ENCODE measurements at regions not wholly inside any gene's neighbourhood (a gene's known extent, or its start where the extent isn't known, plus 50 kb on each side); places are given as distances from the start of the nearest gene placed in this dataset.

DNA sequence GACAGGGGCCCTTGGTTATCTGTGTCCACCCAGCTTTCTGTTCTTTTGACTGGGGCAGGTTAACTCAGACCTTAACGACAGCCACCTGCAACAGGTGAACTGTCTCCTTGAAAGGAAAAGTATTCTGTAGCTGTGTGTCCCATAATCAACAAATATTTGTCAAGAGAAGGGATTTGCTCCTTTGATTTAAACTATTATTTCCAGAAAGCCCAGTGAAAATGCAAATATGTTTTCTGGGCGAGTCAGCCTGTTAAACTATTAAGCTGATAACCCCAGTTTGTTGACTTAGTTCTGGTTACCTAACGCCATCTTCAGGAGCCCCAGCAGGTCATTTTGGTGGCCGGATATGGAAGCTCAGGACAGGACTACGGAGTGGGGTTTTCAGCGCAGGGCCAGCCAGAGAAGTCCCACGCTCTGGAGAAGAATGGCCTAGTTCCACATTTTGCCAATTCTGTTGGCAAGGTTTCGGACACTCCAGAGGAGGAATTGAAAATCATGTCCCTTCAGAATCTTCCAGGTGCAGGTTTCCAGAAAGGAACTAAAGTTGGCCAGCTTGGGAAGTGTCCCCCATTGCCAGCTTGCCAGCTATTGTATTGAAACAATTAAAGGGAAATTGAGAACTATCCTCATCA lies 54.5 kb downstream of the ADRA2A start:
- TF ChIP-seq, protein P1, sequence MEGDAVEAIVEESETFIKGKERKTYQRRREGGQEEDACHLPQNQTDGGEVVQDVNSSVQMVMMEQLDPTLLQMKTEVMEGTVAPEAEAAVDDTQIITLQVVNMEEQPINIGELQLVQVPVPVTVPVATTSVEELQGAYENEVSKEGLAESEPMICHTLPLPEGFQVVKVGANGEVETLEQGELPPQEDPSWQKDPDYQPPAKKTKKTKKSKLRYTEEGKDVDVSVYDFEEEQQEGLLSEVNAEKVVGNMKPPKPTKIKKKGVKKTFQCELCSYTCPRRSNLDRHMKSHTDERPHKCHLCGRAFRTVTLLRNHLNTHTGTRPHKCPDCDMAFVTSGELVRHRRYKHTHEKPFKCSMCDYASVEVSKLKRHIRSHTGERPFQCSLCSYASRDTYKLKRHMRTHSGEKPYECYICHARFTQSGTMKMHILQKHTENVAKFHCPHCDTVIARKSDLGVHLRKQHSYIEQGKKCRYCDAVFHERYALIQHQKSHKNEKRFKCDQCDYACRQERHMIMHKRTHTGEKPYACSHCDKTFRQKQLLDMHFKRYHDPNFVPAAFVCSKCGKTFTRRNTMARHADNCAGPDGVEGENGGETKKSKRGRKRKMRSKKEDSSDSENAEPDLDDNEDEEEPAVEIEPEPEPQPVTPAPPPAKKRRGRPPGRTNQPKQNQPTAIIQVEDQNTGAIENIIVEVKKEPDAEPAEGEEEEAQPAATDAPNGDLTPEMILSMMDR (IDR thresholded peaks at IDR 0.05; ENCODE audit: low read depth, low read length): no peak
- H3K4me3 ChIP-seq (ENCODE audit: low read depth, low read length): no peak overlapping the region

DNA sequence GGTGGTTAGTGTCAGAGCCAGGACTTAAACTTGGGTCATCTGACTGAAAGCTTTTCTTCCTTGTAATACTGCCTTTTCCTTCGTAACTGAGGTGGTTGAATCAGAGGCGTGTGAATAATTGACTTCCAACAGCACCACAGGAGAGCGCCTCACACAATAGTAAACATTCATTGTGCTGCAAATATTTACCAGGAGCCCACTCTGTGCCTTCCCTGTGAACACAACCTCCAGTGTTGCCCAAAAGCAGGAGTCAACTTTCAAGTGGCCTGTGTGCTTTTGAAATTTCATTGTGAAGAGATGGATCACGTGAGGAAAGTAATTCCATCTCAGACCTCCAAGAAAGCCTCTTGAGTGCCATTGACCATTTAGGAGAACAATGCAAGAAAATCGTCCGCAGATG lies 60.2 kb downstream of the ADRA2A start:
- no peak overlapping the region for H3K4me3 ChIP-seq (ENCODE audit: low read depth, low read length)
- TF ChIP-seq, protein P1 (IDR thresholded peaks at IDR 0.05; ENCODE audit: low read depth, low read length): no peak

DNA sequence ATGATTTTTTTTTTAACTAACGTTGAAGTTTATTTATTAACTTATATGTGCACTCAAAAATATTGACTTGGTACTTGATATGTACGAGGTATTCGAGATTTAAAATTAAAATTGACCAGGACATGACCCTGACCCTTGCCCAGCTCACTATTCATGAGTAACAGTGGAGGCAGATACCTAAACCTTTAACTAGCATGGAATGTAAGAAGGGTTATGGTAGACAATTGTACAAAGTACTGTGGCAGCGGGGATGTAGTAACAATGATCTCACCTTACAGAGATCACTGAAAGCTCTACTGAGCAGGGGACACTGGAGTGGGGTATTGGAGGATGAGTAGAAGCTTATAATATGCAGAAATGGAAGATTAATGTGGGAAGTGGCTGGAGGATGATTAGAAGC lies 60.8 kb downstream of the ADRA2A start:
- H3K4me3 ChIP-seq (ENCODE audit: low read depth, low read length): no peak overlapping the region
- TF ChIP-seq, protein P1 (IDR thresholded peaks at IDR 0.05; ENCODE audit: low read depth, low read length): no peak

DNA sequence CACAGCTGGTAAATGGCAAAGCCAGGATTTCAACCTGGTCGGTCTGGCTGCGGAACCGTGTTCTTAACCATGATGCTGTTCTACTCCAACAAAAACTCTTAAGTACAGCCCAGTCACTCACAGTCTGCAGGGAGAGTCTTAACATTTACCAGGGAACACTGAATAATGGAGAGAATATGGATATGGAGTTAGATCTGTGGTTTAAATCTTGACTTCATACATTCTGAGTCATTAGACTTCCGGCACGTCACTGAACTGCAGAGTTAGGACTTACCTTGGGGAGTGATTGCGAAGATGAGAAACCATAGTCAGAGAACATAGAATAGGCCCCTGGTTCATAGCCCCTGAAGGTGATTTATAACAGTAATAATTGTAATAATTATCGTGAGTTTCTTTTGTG lies 61.7 kb downstream of the ADRA2A start:
- TF ChIP-seq, protein P1 (IDR thresholded peaks at IDR 0.05; ENCODE audit: low read depth, low read length): no peak
- no peak overlapping the region for H3K4me3 ChIP-seq (ENCODE audit: low read depth, low read length)

DNA sequence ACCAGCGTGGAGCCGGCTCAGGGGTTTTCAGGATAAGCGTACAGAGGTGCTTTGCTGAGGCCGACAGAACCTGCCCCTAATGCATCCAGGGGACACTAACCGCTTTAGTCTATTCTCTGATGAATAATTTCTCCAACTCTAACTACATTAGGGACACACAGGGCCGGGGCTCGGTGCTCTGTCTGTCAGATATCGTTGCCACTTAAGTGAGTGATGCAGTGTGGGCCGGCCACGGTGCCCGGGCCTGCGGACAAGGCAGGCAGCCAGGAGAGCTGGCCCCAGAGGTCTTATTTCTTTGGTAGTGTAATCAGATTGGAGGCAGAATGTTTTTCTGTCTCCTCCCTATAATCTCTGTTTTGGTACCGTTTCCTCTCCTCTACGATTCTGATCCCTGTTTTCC lies 62.7 kb downstream of the ADRA2A start:
- no peak overlapping the region for H3K4me3 ChIP-seq (ENCODE audit: low read depth, low read length)
- TF ChIP-seq, protein P1 (IDR thresholded peaks at IDR 0.05; ENCODE audit: low read depth, low read length): no peak

DNA sequence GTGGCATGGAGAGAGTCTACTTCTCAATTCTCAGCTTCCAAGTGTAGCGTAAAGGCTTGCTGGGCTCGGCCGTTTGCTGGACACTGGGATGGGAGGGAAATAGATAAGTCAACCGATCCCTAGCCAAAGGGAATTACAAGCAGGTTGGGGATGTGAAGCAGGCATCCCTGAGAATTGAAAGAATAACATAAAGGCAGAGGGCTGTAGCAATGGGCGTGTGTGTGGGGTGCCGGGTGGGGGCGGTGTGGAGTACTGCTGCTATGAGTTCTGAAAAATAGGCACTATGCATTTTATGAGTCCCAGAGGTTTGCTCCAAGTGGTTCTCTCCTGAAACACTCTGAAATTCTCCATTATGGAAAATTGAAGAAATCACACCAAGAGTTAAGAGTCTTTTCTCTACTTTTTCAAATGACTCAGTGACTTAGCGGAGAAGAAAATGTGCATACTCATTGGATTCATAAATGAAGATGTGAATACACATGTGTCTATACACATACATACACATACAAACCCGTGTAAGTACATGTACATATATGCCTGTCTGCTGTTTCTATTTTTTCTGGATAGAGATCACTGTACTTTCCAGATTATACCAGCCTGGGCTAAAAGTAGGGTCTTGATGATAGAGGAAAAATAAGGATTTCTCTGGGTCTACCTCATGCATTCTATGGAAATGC lies 65.4 kb downstream of the ADRA2A start:
- TF ChIP-seq, protein P1 (IDR thresholded peaks at IDR 0.05; ENCODE audit: low read depth, low read length): no peak
- no peak overlapping the region for H3K4me3 ChIP-seq (ENCODE audit: low read depth, low read length)

DNA sequence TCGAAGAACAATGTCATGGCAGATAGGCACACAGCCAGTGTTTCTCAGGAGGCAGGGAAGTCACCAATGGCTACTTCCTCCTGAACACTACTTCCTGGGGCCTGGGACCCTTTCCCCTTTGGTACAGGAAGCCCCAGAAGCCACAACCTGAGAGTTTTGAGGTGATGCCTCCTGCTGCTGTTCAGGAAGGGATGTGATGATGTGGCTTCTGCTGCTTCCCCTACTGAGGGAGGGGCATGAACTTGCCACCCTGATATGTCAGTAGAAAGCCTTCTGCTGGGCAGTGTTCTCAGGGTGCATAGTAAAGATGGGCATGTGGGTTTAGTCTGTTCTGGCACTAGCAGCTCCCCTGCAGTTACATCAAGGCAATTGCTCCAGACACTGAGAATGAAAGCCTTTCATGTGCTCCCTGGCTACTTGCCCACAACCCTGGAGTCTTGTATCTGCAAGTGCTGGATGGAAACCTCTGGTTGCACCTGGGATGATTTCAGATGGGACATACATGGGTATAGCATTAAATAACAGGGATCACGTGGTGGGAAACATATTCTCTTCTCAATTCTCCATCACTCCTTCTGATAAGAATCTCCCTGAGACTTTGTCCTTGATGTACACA lies 69.3 kb downstream of the ADRA2A start:
- TF ChIP-seq, protein P1 (IDR thresholded peaks at IDR 0.05; ENCODE audit: low read depth, low read length): no peak
- no peak overlapping the region for H3K4me3 ChIP-seq (ENCODE audit: low read depth, low read length)

Data from WI38 (cell line).